GM19455 (cell line): ENCODE measurements at regions not wholly inside any gene's neighbourhood (a gene's known extent, or its start where the extent isn't known, plus 50 kb on each side); places are given as distances from the start of the nearest gene placed in this dataset.
"Not testable (repeated sequence)": the region's sequence is repeated elsewhere in the genome, so short reads cannot be mapped to it uniquely, and the experiment has no call there.

Experiments
- ATAC-seq: cut with Tn5 transposase; IDR thresholded peaks from one replicate; pipeline ENCODE4 v1.9.1; 2021; ENCODE audit not compliant: unreplicated experiment

DNA sequence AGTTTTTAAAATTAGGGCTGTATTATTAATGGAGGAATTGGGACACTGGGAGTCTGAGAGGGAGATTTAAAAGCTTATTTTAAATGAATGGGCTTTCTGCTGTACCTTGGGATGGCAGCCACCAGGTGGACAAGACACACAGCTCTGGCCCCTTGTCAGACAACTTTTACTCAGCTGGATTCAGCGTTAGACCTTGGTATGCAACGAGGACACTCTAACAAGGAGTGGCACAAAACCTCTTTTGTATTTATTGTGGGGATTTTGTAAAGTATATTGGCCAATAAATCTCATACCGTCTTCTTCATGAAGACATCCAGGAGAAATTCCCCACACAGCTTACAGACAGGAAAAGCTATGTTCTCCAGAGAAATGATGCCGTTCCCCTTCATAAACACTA lies 105.7 kb downstream of the LCA5 start:
- ATAC-seq = no peak

DNA sequence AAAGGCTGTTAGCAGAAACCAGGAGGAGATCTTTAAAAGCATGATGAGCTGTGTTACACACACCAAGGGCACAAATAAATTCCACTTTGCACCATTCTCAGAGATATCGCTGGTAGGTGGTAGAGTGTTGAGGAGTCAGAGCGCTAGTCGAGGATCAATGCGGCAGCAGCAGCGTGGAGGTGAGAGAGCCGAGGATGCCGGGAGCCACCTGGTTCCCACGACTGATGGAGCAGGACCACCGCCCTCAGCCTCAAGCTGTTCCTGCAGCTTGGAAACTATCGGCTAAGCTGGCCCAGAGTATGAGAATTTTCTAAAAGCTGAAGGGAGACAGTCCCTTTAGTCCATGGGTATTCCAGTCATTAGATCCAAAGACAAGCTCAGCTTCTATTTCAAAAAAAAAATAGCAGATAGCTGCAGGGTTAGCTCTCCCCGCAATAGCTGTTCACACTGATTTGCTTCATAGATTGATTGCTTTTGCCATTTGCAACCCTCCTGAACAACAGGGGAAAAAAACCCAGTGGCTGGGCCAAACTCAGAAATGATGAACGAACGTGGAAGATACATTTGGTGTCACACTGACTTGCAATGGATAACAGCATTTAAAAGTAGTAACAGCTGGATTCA lies 106.2 kb downstream of the LCA5 start:
- no peak for ATAC-seq

DNA sequence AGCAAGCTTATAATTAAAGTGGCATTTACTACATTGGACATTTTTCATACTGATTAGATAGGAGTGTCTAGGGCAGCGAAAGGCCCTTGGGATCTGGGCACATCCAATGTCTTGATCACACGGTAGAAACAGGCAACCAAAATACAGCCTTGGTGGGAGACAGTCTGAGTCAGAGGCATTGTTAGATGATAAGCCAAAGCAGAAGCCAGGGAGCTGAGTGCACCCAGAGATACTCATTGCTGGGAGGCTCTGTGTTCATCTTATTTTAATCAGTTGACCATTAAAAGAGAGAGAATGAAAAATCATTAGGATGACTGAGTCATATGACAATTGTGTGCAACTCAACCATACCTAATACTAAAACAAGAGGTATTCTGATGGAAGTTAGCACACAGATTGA lies 109.5 kb downstream of the LCA5 start:
- ATAC-seq = no peak

DNA sequence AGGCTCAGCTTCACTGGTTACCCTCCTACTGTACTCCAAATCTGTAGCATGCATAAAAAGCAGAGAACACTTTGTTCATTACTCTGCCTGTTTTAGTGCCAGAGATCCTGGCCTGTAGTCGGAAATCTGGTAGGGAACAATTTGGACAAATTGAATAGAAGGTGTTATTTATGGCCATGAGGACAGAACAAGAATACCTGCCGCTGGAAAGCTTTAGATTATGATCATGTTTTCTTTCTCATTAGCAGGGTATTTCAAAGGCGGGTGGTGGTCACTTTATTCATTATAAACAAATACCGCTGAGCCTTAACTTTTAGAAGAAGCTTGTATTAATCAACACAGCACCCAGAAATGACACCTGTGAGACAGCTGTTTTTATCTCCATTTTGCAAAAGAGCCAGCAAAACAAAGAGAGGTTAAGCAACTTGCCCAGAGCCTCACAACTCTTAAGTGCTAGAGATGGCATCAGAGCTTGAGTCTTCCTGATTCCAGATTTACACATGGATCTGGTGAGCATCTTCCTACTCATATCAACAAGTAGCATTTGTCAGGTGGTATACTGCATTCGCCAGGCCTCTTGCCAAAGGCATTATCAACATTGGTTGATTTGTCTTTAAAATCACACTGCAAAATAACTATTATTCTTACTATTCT lies 110.5 kb downstream of the LCA5 start:
- no peak for ATAC-seq

DNA sequence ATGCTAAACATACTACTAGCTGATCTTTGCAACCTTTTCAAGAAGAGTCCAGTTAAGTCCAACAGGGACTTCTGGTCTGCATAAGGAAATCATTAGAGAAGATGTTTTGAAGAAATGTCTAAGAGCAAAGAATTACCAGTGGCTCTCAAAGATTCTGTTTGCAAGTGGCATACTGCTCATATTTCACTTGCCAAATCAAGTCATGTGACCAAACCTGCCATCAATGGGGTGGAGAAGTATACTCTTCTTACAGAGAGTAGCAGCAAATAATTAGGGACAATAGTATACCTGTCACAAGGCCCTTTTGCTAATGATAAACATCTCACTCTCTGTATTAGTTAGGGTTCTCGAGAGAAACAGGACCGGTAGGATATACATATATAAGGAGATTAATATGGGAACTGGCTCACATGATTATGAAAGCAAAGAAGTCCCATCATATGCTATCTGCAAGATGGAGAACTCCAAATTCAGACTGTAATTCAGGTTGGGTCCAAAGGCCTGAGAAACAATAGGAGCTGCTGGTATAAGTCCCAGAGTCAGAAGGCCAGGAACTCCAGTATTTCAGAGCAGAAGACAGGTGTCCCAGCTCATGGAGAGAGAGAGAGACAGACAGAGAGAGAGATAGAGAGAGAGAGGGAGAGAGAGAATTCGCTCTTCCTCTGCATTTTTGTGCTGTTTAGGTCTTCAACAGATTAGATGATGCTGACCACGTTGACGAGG lies 111.5 kb downstream of the LCA5 start:
- ATAC-seq = no peak

DNA sequence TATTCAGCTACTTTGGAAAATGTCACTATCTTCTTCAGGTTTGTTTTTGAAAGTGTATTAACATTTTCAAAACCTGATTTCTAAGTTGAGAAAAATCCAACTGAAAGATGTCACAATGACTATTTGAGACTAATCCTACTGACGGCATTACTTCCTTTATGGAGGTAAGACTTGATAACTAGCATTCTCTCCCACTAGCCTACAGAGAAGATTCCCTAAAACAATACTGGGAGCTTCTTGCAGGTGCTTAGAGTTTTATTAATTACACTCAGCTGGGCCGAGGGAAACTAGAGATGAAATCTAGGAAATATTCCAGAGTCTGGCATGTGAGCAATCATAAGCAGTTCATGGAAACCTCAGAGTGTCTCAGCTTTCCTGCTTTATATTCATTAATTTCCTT lies 114.0 kb downstream of the LCA5 start:
- ATAC-seq = no peak

DNA sequence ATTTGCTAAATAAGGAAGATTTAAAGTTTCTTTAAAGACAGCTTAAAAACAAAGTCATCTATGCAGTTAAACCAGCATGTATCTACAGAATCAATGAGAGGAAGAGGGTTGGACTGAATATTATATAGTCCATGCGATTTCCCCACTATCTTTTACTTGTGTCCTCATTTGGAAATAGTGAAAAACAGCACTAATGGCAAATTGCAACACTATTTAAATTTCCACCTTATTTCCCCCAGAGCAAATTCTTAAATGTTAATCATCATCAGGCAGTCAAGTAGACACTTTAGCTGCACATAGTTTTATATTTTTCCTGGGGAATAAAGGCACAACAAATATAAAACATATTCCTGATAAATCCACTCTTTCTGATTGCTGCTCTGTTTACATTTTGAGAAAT lies 114.6 kb downstream of the LCA5 start:
- no peak for ATAC-seq

DNA sequence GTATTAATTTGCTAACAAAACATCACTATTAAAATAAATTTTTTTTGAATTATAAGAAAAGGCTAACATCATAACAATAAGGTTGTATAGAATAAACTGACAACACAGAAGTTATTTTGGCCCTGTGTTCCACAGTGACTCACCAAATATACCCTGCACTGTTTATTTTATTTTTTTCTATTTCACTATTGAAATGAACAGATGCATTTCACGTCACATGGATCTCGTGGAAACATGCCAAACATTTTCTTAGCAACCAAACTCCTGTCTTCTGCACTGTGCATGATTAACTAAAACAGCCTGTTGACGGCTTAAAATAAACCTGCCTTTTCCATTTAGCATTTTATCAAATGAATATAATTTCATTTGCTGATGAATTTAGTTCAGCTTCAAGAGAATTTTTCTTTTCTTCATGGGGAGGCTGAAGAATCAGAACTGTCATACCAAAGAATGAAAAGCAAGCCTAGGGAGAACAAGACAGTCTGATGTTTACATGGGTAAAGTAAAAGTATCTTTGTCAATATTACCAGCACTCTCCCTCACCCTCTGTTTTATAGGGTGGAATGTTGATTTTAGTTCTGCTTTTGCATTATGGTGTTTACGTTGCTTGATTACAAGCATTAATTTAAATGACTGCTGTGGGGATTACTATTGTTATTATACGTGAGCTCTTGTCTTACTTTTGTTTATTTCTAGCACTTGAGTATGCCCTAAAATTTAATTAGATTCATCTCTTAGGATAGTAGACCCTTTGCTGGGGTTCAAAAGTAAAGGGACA lies 115.3 kb downstream of the LCA5 start:
- no peak for ATAC-seq

DNA sequence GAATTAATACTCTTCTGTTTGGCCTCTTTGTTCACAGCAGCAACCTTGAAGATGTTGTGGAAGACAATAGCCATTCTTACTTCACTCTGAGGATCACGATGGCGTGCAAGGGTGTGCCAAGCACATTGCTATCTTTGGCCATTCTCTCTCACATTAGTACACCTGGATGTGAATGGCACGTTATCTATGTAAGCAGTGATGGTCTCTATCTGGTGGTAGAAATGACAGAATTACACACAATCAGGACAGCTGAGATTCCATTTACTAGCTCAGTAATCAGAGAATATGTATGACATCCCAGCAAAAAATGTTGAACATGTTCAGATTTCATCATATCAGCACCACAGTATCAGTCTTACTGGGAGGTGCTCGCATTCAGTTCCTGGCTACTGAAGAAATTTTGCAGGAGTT lies 116.2 kb downstream of the LCA5 start:
- ATAC-seq = no peak

DNA sequence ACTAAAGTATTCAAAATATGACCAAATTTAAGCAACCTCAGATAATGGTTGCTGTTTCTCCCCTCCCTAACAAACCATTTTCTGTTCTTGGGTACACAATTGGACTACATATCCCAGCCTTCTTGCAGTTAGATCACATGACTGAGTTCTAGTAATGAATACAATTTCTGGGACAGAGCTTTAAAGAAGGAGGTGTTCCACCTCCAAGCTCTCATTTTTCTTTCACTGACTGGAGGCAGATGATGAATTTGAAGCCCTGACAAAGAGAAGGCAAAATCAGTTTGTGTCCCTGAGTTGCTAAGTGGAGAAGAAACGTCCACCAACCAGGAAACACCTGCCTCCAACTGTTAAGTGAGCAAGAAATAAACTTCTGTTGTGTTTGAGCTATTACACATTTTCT lies 117.2 kb downstream of the LCA5 start:
- ATAC-seq = no peak

DNA sequence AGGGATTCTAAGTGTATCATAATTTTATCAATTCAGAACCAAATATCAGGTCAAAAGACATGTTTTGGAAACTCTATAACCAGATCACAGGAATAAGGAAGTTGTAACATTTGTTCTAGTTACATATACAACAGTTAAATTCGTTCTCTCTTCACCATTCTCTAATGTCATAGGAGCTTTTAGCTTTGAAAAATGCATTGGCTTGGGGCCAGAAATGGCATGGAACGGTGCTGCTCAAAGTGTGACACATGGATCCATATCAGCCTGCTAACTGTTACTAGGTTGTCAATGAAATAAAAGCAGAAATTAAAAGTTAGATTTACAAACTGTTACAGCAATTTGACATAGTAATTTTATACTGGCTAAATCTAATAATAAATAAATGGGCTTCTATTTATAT lies 120.3 kb downstream of the LCA5 start:
- ATAC-seq = no peak

DNA sequence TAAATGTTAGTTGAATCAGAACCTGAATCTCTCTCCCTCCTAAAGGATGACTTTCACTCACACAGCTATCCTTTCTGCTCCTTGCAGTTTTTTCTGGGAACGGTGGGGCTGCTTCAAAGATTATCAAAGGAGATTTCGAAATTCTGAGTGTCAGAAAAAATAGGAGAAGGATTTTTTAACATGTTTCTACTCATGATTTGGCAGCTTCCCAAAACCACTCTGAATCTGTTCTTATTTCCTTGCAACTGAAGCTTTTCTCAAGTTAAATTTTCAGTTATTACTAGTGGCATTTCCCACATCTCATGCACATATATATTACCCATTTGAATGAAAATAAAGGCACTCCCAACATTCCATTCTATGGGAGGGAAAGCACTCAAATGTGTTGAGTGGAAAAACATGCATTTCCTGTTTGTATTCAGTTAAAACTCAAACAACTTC lies 123.6 kb downstream of the LCA5 start:
- ATAC-seq = no peak

DNA sequence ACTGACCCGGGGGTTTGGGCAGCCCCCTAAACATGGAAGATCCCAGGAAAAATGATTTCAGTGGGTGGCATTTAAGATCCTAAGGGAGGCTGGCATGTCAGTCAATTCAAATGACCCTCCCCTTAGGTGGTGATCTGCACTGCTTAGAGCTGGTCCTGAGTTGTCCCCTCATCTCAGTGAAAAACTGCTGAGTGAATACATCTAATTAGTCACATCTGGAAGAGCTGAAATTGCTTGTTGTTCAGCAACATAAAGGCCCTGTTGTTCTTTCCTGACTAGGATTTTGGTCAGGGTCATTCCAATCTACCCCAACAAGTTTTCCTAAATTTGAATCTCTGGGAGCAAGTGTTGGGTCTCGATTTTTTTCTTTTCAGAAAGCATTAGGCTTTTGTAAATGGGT lies 126.4 kb downstream of the LCA5 start:
- no peak for ATAC-seq

DNA sequence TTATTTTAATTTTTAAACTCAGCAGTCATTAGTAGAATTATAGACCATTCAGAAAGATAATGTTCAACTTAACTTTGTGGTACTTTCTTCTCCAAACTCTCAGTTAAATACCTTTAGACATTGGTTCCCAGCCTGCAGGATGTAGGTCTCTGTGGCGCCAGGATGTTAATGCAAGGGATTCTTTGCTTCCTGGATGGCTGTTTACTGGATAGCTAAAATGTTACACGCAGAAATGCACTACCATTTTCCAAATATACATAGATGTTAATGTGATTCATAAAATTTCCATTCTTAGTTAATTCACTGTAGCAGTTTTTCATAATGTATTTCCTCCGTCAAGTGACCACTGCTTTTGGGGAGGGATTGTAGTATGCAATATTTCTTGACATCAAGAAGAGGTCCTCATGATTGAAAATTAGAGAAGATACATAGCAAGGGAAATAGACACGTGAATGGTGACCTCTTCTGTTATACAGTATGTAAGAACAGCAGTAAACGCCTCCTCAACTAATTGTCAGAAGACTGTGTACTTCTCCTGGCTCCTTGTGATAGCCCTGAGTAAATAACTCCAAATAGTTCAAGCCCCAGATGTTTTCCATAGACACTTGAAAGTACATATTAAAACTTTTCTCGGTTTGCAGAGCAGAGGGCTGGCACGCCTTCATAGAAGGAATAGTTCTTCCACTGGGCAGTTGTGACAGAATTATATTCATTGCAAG lies 128.8 kb downstream of the LCA5 start:
- no peak for ATAC-seq

DNA sequence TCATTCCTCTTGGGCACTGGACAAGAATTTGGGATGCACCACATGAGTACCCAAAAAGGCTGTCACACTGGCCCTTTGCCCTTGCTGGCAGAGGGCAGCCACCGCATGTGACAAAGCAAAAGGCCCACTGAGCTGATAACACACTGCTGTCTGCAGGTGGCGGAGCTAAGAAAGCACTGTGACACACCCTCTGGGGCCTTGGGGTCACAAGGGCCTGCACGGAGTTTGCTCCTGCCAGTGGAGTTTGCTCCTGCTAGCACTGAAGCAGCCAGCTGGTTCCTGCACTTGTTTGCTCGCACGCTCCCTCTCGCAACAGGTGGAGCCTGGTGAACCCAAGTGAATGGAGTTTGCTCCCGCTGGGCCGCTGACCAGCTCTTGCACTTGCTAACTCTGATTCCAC lies 132.6 kb downstream of the LCA5 start:
- no peak for ATAC-seq

DNA sequence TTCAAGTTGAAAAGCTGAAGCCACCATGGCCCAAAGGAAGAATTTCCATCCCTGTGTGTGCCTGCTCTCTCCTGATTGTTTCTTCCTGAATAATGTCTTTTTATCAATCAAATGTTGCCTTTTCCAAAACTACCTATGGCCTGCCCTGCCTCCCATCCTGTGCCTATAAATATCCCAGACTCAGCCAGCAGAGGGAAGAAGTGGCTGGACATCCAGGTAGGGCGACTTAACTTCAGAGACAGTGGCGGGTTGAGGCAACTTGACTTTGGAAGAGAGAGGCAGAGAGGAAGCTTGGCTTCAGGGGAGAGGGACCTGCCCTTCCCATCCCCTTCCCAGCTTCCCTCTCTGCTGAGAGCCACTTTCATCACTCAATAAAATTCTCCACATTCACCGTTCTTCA lies 133.0 kb downstream of the LCA5 start:
- no peak for ATAC-seq

DNA sequence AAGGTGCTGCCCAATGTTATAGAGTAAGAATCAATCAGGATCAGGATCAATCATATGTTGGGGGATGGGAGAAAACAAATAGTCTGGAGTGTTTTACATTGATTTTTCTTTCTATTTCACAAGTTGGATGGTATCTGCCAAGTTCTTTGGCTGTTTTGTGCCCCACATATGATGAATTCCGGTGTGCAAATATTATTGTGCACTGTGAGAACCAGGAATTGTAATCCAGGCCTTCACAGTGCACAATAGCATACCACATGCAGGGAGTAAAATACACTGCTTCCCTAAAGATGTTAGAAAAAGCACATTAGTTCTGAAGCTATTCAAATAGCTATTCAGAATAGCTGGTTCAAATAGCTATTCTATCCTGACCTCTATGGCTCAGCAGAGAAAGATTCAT lies 133.7 kb downstream of the LCA5 start:
- no peak for ATAC-seq

DNA sequence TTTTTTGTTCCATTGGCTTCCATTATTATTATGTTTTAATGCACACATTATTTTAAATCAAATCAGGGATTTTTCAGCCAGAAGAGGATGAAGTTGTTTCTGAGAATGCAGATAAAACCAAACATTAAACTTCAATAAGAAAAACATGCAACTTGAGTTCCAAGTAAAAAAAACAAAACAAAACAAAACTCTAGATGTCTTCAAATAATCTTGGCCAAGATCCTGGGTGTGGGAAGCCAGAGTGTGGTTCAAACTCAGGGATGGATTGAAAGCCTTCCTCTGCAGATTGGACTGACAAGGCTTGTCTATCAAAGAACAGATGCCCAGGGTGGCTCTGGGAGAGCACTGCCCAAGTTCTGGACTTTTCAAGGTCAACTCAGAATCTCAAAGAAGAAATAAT lies 134.1 kb downstream of the LCA5 start:
- ATAC-seq = no peak

DNA sequence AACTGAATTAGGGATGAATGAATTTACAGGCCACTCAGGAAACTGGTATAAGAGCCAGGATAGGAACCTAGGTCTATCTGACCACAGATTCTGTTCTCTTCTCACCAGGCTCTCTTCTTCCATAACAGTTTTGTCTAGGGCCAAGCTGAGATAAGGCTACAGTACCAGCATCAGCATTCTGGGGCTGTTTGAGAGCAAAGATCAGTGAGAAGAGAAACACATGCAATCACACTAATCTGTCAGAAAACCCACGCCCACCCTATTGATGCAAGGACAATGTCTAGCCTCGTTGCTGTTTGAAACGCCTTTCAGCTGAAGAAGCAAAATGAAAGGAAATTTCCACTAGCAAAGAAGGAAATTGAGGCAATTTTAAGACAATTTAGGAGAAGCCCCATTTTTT lies 137.7 kb downstream of the LCA5 start:
- ATAC-seq = no peak

DNA sequence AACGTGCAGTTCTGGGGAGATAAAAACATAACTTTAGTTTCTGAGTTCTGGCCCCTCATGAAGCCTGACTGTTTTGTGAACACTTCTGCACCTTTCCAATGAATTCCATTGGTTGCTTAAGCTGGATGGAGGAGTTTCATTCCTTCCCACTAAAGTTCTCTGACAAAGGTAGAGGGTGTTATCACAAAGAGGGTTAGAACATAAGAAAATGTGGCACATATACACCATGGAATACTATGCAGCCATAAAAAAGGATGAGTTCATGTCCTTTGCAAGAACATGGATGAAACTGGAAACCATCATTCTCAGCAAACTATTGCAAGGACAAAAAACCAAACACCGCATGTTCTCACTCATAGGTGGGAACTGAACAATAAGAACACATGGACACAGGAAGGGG lies 138.6 kb downstream of the LCA5 start:
- ATAC-seq = not testable (repeated sequence)

DNA sequence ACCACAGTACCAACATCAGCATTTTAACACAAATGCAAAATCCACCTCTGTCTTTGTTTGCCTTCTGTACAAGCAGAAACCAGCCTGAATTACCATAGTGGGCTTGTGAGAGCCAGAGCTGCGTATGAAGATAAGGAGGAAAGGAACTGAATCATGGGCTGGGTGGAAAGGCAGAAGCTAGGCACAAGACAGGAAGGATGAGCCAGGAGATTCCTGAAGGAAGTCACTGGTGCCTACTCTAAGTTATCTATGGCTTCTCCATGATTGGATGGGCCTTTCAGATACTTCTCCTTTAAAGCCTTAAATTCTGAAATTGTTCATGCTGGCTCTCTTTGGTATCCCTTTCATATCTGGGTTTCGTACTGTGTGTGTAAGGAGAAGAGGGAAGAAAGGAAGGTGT lies 140.6 kb downstream of the LCA5 start:
- no peak for ATAC-seq
